Tibial nerve (tissue), 4 donors: ENCODE measurements at regions not wholly inside any gene's neighbourhood (a gene's known extent, or its start where the extent isn't known, plus 50 kb on each side); places are given as distances from the start of the nearest gene placed in this dataset.
"Not testable (repeated sequence)": the region's sequence is repeated elsewhere in the genome, so short reads cannot be mapped to it uniquely, and the experiment has no call there.

ENCODE experiments used
- DNase-seq, 2 donors: peaks; one replicate each; pipeline ENCODE4 v3.0.0-alpha.2; 2019; ENCODE audit warnings: low spot score in 2 of 2
- H3K27ac ChIP-seq, 4 donors: fragments of 200-600 bp; sonication (generic) in 3 of 4; one replicate each; pipeline ENCODE4 v1.5.1; 2017 to 2019; ENCODE audit warnings: mild to moderate bottlenecking in 1 of 4
- H3K27me3 ChIP-seq, 2 donors: fragments of 200-600 bp; sonication (generic) in 1 of 2; one replicate each; pipeline versions ENCODE4 v1.5.1 to v1.6.0; 2017 to 2019
- H3K36me3 ChIP-seq, 3 donors: fragments of 200-600 bp; sonication (generic); one replicate each; pipeline ENCODE4 v1.5.1; 2018 to 2019
- H3K4me1 ChIP-seq, 4 donors: fragments of 200-600 bp; sonication (generic) in 3 of 4; one replicate each; pipeline ENCODE4 v1.5.1; 2017 to 2019
- H3K4me3 ChIP-seq, 4 donors: fragments of 200-600 bp; sonication (generic) in 3 of 4; one replicate each; pipeline ENCODE4 v1.5.1; 2017 to 2019; ENCODE audit warnings: mild to moderate bottlenecking in 1 of 4, moderate library complexity in 1 of 4
- H3K9me3 ChIP-seq, 4 donors: fragments of 200-600 bp; sonication (generic) in 3 of 4; one replicate each; pipeline ENCODE4 v1.5.1; 2017 to 2019
- CTCF ChIP-seq, 5 experiments: fragments of 200-600 bp in 3 of 5; fragments of 450-650 bp in 2 of 5; sonication (generic) in 3 of 5; IDR thresholded peaks; one replicate each; pipeline ENCODE4 v1.5.1; 2016 to 2019; ENCODE audit warnings: antibody characterized with exemption in 5 of 5, mild to moderate bottlenecking in 3 of 5, moderate library complexity in 2 of 5
- EP300 ChIP-seq, 2 donors: sonication (generic); formaldehyde crosslinking; IDR thresholded peaks; one replicate each; pipeline ENCODE4 v1.6.1; 2017; ENCODE audit warnings: antibody characterized with exemption in 2 of 2, mild to moderate bottlenecking in 1 of 2
- POLR2A ChIP-seq, 2 donors: fragments of 450-650 bp; IDR thresholded peaks; one replicate each; pipeline ENCODE4 v1.6.1; 2017; ENCODE audit warnings: antibody characterized with exemption in 2 of 2, mild to moderate bottlenecking in 2 of 2, moderate library complexity in 2 of 2
- WGBS, 2 donors: methylation state at CpG; one replicate each; pipeline ENCODE4 v1.1.5; 2018; 5-methylcytosine and 5-hydroxymethylcytosine counted together

- Histone ChIP-seq H3K9me3 (no peaks in the 10 kb centered on the region), H3K4me1 (no peaks in the 10 kb centered on the region), H3K27ac (no peak overlapping the region), H3K36me3 (no peaks in the 10 kb centered on the region), H3K4me3 (no peak overlapping the region), H3K27me3 (no peaks in the 10 kb centered on the region)
- DNase-seq = no peak
- TF ChIP-seq CTCF (IDR thresholded peaks at IDR 0.05) = no peak
- no peak for TF ChIP-seq POLR2A (IDR thresholded peaks at IDR 0.05)
- WGBS, 2 donors = 50 to 77% methylated on average over 1 of the region's 1 CpG
Measured at GRCh38 chr2:130289780-130290179, 52.9 kb upstream of the IMP4 start.

- Histone ChIP-seq H3K9me3 (no peaks in the 10 kb centered on the region), H3K27ac (no peak overlapping the region), H3K4me1 (no peaks in the 10 kb centered on the region), H3K4me3 (no peak overlapping the region), H3K36me3 (no peaks in the 10 kb centered on the region), H3K27me3 (no peaks in the 10 kb centered on the region)
- WGBS, 2 donors = 88 to 91% methylated on average over 36 to 53 of the region's 56 CpGs
- no peak for TF ChIP-seq CTCF (IDR thresholded peaks at IDR 0.05)
- TF ChIP-seq EP300 (IDR thresholded peaks at IDR 0.05) = no peak
- no peak for TF ChIP-seq POLR2A (IDR thresholded peaks at IDR 0.05)
- DNase-seq = no peak
Measured at GRCh38 chr2:130288467-130289403, 54.0 kb upstream of the IMP4 start.

GRCh38 chr2:130287656-130288026 is 55.1 kb upstream of the IMP4 start:
- 83 to 85% methylated on average over 14 of the region's 14 CpGs for WGBS, 2 donors
- no peak for TF ChIP-seq POLR2A (IDR thresholded peaks at IDR 0.05)
- no peak for TF ChIP-seq EP300 (IDR thresholded peaks at IDR 0.05)
- TF ChIP-seq CTCF (IDR thresholded peaks at IDR 0.05) = no peak
- H3K27me3 ChIP-seq = no peaks in the 10 kb centered on the region
- no peaks in the 10 kb centered on the region for H3K9me3 ChIP-seq
- no peaks in the 10 kb centered on the region for H3K36me3 ChIP-seq
- no peak for DNase-seq
- H3K27ac ChIP-seq = no peak overlapping the region
- no peak overlapping the region for H3K4me3 ChIP-seq
- H3K4me1 ChIP-seq = no peaks in the 10 kb centered on the region

GRCh38 chr2:130286983-130287655 is 55.6 kb upstream of the IMP4 start:
- Histone ChIP-seq H3K9me3 (no peaks in the 10 kb centered on the region), H3K4me3 (no peak overlapping the region), H3K36me3 (no peaks in the 10 kb centered on the region), H3K27ac (no peak overlapping the region), H3K4me1 (no peaks in the 10 kb centered on the region), H3K27me3 (no peaks in the 10 kb centered on the region)
- no peak for DNase-seq
- TF ChIP-seq CTCF (IDR thresholded peaks at IDR 0.05) = no peak
- no peak for TF ChIP-seq EP300 (IDR thresholded peaks at IDR 0.05)
- no peak for TF ChIP-seq POLR2A (IDR thresholded peaks at IDR 0.05)
- WGBS, 2 donors = 89 to 90% methylated on average over 31 to 34 of the region's 35 CpGs

- H3K4me3 ChIP-seq, DNase-seq, H3K9me3 ChIP-seq, H3K4me1 ChIP-seq, H3K36me3 ChIP-seq, H3K27me3 ChIP-seq, H3K27ac ChIP-seq: not testable (repeated sequence)
- WGBS, 2 donors = 35 to 52% methylated on average over 4 to 6 of the region's 7 CpGs
Measured at GRCh38 chr2:130283341-130283869, 59.3 kb upstream of the IMP4 start.

GRCh38 chr2:130279551-130279950 is 63.1 kb upstream of the IMP4 start:
- WGBS, 2 donors = 76 to 77% methylated on average over 8 of the region's 8 CpGs
- not testable (repeated sequence) for DNase-seq, H3K36me3 ChIP-seq, H3K4me1 ChIP-seq, H3K27me3 ChIP-seq, H3K9me3 ChIP-seq, H3K27ac ChIP-seq, H3K4me3 ChIP-seq

GRCh38 chr2:130268333-130268732 is 70.1 kb upstream of the TUBA3E start:
- not testable (repeated sequence) for DNase-seq
- 70 to 71% methylated on average over 8 to 9 of the region's 9 CpGs for WGBS, 2 donors

GRCh38 chr2:130267572-130267971 is 69.3 kb upstream of the TUBA3E start:
- H3K4me3 ChIP-seq, H3K27ac ChIP-seq, H3K4me1 ChIP-seq, DNase-seq, H3K27me3 ChIP-seq, H3K36me3 ChIP-seq: not testable (repeated sequence)
- WGBS, 2 donors = 70 to 74% methylated on average over 4 of the region's 4 CpGs
- peaks cover 0 to 18% (median 0%) of the 10 kb centered on the region in 4 donors for H3K9me3 ChIP-seq

More at GRCh38 chr2:130268333-130268732, 70.1 kb upstream of the TUBA3E start:
- not testable (repeated sequence) for H3K36me3 ChIP-seq, H3K27me3 ChIP-seq, H3K4me3 ChIP-seq, H3K4me1 ChIP-seq, H3K27ac ChIP-seq
- H3K9me3 ChIP-seq = peaks cover 0 to 18% (median 0%) of the 10 kb centered on the region in 4 donors
